ENCODE measurements at regions not wholly inside any gene's neighbourhood (a gene's known extent, or its start where the extent isn't known, plus 50 kb on each side); places are given as distances from the start of the nearest gene placed in this dataset.

DNA sequence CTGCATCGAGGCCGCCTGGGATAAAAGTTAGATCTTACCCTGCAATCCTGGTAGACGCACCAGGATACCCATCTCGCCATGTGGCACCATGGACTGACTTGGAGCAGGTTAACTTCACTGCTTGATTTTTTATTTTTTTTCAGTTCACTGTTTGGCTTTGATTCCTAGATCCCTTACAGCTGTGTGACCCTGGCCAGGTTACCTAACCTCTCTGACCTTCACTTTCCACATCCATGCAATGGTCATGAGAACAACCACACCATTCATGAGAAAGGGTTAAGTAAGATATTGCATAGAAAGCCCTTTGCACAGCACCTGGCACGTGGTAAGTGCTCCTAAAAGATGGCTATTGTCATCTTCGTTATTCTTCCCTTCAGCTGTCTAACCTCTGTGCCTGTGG is 230.5 kb downstream of the SOX9 start:
- ChIA-PET CTCF (ENCODE audit: partially characterized antibody) (no interaction called here), POLR2A (ENCODE audit: partially characterized antibody) (no interaction called here)
- DNase-seq: no peak
- peaks cover 2 to 3% of the 10 kb centered on the region in 2 donors for H3K27me3 Mint-ChIP-seq
- H3K27ac Mint-ChIP-seq: no peak overlapping the region
- H3K9me3 Mint-ChIP-seq: peaks cover 0 to 18% (median 4%) of the 10 kb centered on the region in 8 donors
- no peak overlapping the region for H3K27ac ChIP-seq (ENCODE audit: low read depth, low read length)
- no peak overlapping the region for H3K4me3 ChIP-seq (ENCODE audit: low read length in 2 of 2)
- no peaks in the 10 kb centered on the region for H3K4me1 Mint-ChIP-seq
- no peaks in the 10 kb centered on the region for H3K36me3 Mint-ChIP-seq
- no peaks in the 10 kb centered on the region for H3K4me1 ChIP-seq (ENCODE audit: insufficient read depth, low read length)
- intact Hi-C loops (cut with micrococcal nuclease): no loop called here
- H3K9me3 ChIP-seq (ENCODE audit: control insufficient read depth in 1 of 2, low read length in 2 of 2): no peaks in the 10 kb centered on the region
- H3K4me3 Mint-ChIP-seq: no peak overlapping the region
- H3K36me3 ChIP-seq (ENCODE audit: insufficient read depth, low read length): no peaks in the 10 kb centered on the region
- H3K27me3 ChIP-seq (ENCODE audit: insufficient read depth, low read length): no peaks in the 10 kb centered on the region

DNA sequence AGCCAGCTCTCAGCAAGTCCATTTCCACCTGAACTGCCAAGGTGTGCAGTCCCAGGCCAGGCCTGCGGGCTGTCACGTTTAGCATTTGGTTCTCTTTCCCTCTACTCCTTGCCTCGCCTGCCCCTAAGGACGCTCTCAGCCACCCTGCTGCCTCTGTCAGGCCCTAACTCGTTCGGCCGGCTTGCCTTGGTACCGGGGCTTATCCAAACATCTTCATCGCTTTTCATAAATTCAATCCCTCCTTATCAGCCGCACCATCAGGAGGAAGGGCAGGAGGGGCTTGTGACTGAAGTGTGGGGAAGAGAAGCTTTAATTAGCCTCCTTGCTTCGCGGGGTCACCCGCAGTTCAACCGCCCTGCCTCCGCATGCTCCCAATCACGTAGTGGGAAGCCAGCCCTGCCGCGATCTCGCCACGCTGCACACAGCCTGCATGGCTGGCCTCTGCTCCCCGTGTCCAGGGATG is 231.1 kb downstream of the SOX9 start:
- no peaks in the 10 kb centered on the region for H3K4me1 Mint-ChIP-seq
- Histone ChIP-seq H3K27ac (ENCODE audit: low read depth, low read length) (no peak overlapping the region), H3K9me3 (ENCODE audit: control insufficient read depth in 1 of 2, low read length in 2 of 2) (no peaks in the 10 kb centered on the region), H3K27me3 (ENCODE audit: insufficient read depth, low read length) (no peaks in the 10 kb centered on the region), H3K4me3 (ENCODE audit: low read length in 2 of 2) (no peak overlapping the region), H3K4me1 (ENCODE audit: insufficient read depth, low read length) (no peaks in the 10 kb centered on the region), H3K36me3 (ENCODE audit: insufficient read depth, low read length) (no peaks in the 10 kb centered on the region)
- ChIA-PET CTCF (ENCODE audit: partially characterized antibody) (no interaction called here), POLR2A (ENCODE audit: partially characterized antibody) (no interaction called here)
- no peak overlapping the region for H3K4me3 Mint-ChIP-seq
- peaks cover 2 to 3% of the 10 kb centered on the region in 2 donors for H3K27me3 Mint-ChIP-seq
- DNase-seq: no peak
- H3K27ac Mint-ChIP-seq: no peak overlapping the region
- H3K9me3 Mint-ChIP-seq: peaks cover 0 to 20% (median 5%) of the 10 kb centered on the region in 8 donors
- H3K36me3 Mint-ChIP-seq: no peaks in the 10 kb centered on the region
- intact Hi-C loops (cut with micrococcal nuclease): no loop called here

DNA sequence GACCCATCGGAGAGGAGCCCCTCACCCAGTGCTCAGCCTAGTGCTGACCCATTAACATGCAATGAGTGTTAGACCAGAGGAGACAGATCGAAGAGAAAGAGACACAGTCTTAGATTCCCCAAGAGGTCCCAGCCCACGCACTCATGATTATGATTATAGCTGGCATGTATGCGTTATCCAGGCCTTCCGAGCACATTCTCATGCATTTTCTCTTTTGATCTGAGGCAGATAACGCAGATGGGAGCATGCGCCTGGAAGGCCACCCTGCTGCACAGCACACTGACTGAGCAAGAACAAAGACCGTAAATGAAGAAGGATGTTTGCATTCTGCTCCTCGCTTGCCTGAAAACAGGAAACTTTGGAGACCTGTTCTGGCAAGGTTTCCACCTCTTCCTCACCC is 232.7 kb downstream of the SOX9 start:
- Mint-ChIP-seq H3K36me3 (no peaks in the 10 kb centered on the region), H3K4me1 (no peaks in the 10 kb centered on the region), H3K4me3 (no peak overlapping the region), H3K27ac (no peak overlapping the region), H3K9me3 (peaks cover 0 to 24% (median 7%) of the 10 kb centered on the region in 8 donors), H3K27me3 (peaks cover 2 to 3% of the 10 kb centered on the region in 2 donors)
- intact Hi-C loops (cut with micrococcal nuclease): no loop called here
- H3K4me1 ChIP-seq (ENCODE audit: insufficient read depth, low read length): no peaks in the 10 kb centered on the region
- ChIA-PET POLR2A (ENCODE audit: partially characterized antibody) (no interaction called here), CTCF (ENCODE audit: partially characterized antibody) (no interaction called here)
- no peak overlapping the region for H3K4me3 ChIP-seq (ENCODE audit: low read length in 2 of 2)
- H3K27me3 ChIP-seq (ENCODE audit: insufficient read depth, low read length): no peaks in the 10 kb centered on the region
- no peak overlapping the region for H3K27ac ChIP-seq (ENCODE audit: low read depth, low read length)
- no peaks in the 10 kb centered on the region for H3K9me3 ChIP-seq (ENCODE audit: control insufficient read depth in 1 of 2, low read length in 2 of 2)
- DNase-seq: no peak
- no peaks in the 10 kb centered on the region for H3K36me3 ChIP-seq (ENCODE audit: insufficient read depth, low read length)

GRCh38 chr17:72354071-72354470 is 233.3 kb downstream of the SOX9 start:
- Mint-ChIP-seq H3K27me3 (peaks cover 2 to 4% of the 10 kb centered on the region in 2 donors), H3K9me3 (peaks cover 0 to 24% (median 7%) of the 10 kb centered on the region in 8 donors), H3K36me3 (no peaks in the 10 kb centered on the region), H3K4me3 (no peak overlapping the region), H3K27ac (no peak overlapping the region), H3K4me1 (no peaks in the 10 kb centered on the region)
- ChIA-PET POLR2A (ENCODE audit: partially characterized antibody) (no interaction called here), CTCF (ENCODE audit: partially characterized antibody) (no interaction called here)
- no peaks in the 10 kb centered on the region for H3K9me3 ChIP-seq (ENCODE audit: control insufficient read depth in 1 of 2, low read length in 2 of 2)
- H3K27ac ChIP-seq (ENCODE audit: low read depth, low read length): no peak overlapping the region
- H3K36me3 ChIP-seq (ENCODE audit: insufficient read depth, low read length): no peaks in the 10 kb centered on the region
- no peak overlapping the region for H3K4me3 ChIP-seq (ENCODE audit: low read length in 2 of 2)
- no peak for DNase-seq
- no peaks in the 10 kb centered on the region for H3K27me3 ChIP-seq (ENCODE audit: insufficient read depth, low read length)
- intact Hi-C loops (cut with micrococcal nuclease): no loop called here
- no peaks in the 10 kb centered on the region for H3K4me1 ChIP-seq (ENCODE audit: insufficient read depth, low read length)

GRCh38 chr17:72357764-72358365 is 237.0 kb downstream of the SOX9 start:
- Histone ChIP-seq H3K9me3 (ENCODE audit: control insufficient read depth in 1 of 2, low read length in 2 of 2) (no peaks in the 10 kb centered on the region), H3K36me3 (ENCODE audit: insufficient read depth, low read length) (no peaks in the 10 kb centered on the region), H3K4me3 (ENCODE audit: low read length in 2 of 2) (no peak overlapping the region), H3K4me1 (ENCODE audit: insufficient read depth, low read length) (no peaks in the 10 kb centered on the region), H3K27me3 (ENCODE audit: insufficient read depth, low read length) (no peaks in the 10 kb centered on the region), H3K27ac (ENCODE audit: low read depth, low read length) (no peak overlapping the region)
- ChIA-PET POLR2A (ENCODE audit: partially characterized antibody) (no interaction called here), CTCF (ENCODE audit: partially characterized antibody) (no interaction called here)
- H3K27ac Mint-ChIP-seq: no peak overlapping the region
- peaks cover 2 to 11% of the 10 kb centered on the region in 2 donors for H3K27me3 Mint-ChIP-seq
- H3K4me1 Mint-ChIP-seq: no peaks in the 10 kb centered on the region
- no peaks in the 10 kb centered on the region for H3K36me3 Mint-ChIP-seq
- H3K4me3 Mint-ChIP-seq: no peak overlapping the region
- H3K9me3 Mint-ChIP-seq: peaks cover 0 to 24% (median 7%) of the 10 kb centered on the region in 8 donors
- DNase-seq: no peak
- intact Hi-C loops (cut with micrococcal nuclease): no loop called here

- ChIA-PET CTCF (ENCODE audit: partially characterized antibody) (no interaction called here), POLR2A (ENCODE audit: partially characterized antibody) (no interaction called here)
- Histone ChIP-seq H3K27me3 (ENCODE audit: insufficient read depth, low read length) (no peaks in the 10 kb centered on the region), H3K4me3 (ENCODE audit: low read length in 2 of 2) (no peak overlapping the region), H3K4me1 (ENCODE audit: insufficient read depth, low read length) (no peaks in the 10 kb centered on the region), H3K9me3 (ENCODE audit: control insufficient read depth in 1 of 2, low read length in 2 of 2) (no peaks in the 10 kb centered on the region), H3K27ac (ENCODE audit: low read depth, low read length) (no peak overlapping the region), H3K36me3 (ENCODE audit: insufficient read depth, low read length) (no peaks in the 10 kb centered on the region)
- H3K27me3 Mint-ChIP-seq: peaks cover 0 to 11% of the 10 kb centered on the region in 2 donors
- no peak overlapping the region for H3K27ac Mint-ChIP-seq
- no peaks in the 10 kb centered on the region for H3K4me1 Mint-ChIP-seq
- H3K36me3 Mint-ChIP-seq: no peaks in the 10 kb centered on the region
- intact Hi-C loops (cut with micrococcal nuclease): no loop called here
- peaks cover 0 to 24% (median 7%) of the 10 kb centered on the region in 8 donors for H3K9me3 Mint-ChIP-seq
- no peak overlapping the region for H3K4me3 Mint-ChIP-seq
- no peak for DNase-seq
Observed at GRCh38 chr17:72358465-72358864, 237.6 kb downstream of the SOX9 start.

GRCh38 chr17:72359274-72359673 is 238.5 kb downstream of the SOX9 start:
- ChIA-PET POLR2A (ENCODE audit: partially characterized antibody) (no interaction called here), CTCF (ENCODE audit: partially characterized antibody) (no interaction called here)
- Histone ChIP-seq H3K4me1 (ENCODE audit: insufficient read depth, low read length) (no peaks in the 10 kb centered on the region), H3K27ac (ENCODE audit: low read depth, low read length) (no peak overlapping the region), H3K36me3 (ENCODE audit: insufficient read depth, low read length) (no peaks in the 10 kb centered on the region), H3K27me3 (ENCODE audit: insufficient read depth, low read length) (no peaks in the 10 kb centered on the region), H3K4me3 (ENCODE audit: low read length in 2 of 2) (no peak overlapping the region), H3K9me3 (ENCODE audit: control insufficient read depth in 1 of 2, low read length in 2 of 2) (no peaks in the 10 kb centered on the region)
- Mint-ChIP-seq H3K4me1 (no peaks in the 10 kb centered on the region), H3K9me3 (peaks cover 0 to 24% (median 7%) of the 10 kb centered on the region in 8 donors), H3K4me3 (no peak overlapping the region), H3K27ac (no peak overlapping the region), H3K27me3 (peaks cover 0 to 8% of the 10 kb centered on the region in 2 donors), H3K36me3 (no peaks in the 10 kb centered on the region)
- no peak for DNase-seq
- intact Hi-C loops (cut with micrococcal nuclease): no loop called here

GRCh38 chr17:72359811-72360210 is 239.0 kb downstream of the SOX9 start:
- H3K4me3 ChIP-seq (ENCODE audit: low read length in 2 of 2): no peak overlapping the region
- peaks cover 0 to 8% of the 10 kb centered on the region in 2 donors for H3K27me3 Mint-ChIP-seq
- H3K27ac Mint-ChIP-seq: no peak overlapping the region
- no peak overlapping the region for H3K4me3 Mint-ChIP-seq
- H3K27me3 ChIP-seq (ENCODE audit: insufficient read depth, low read length): no peaks in the 10 kb centered on the region
- POLR2A ChIA-PET (ENCODE audit: partially characterized antibody): no interaction called here
- no peaks in the 10 kb centered on the region for H3K36me3 Mint-ChIP-seq
- CTCF ChIA-PET (ENCODE audit: partially characterized antibody): no interaction called here
- H3K4me1 Mint-ChIP-seq: no peaks in the 10 kb centered on the region
- no peaks in the 10 kb centered on the region for H3K9me3 ChIP-seq (ENCODE audit: control insufficient read depth in 1 of 2, low read length in 2 of 2)
- no peaks in the 10 kb centered on the region for H3K36me3 ChIP-seq (ENCODE audit: insufficient read depth, low read length)
- peaks cover 0 to 20% (median 7%) of the 10 kb centered on the region in 8 donors for H3K9me3 Mint-ChIP-seq
- H3K27ac ChIP-seq (ENCODE audit: low read depth, low read length): no peak overlapping the region
- intact Hi-C loops (cut with micrococcal nuclease): no loop called here
- no peaks in the 10 kb centered on the region for H3K4me1 ChIP-seq (ENCODE audit: insufficient read depth, low read length)
- DNase-seq: no peak

All from CD4-positive, alpha-beta memory T cell (primary cell).